GM10266 (cell line): ENCODE measurements at regions not wholly inside any gene's neighbourhood (a gene's known extent, or its start where the extent isn't known, plus 50 kb on each side); places are given as distances from the start of the nearest gene placed in this dataset.
"Not testable (repeated sequence)": the region's sequence is repeated elsewhere in the genome, so short reads cannot be mapped to it uniquely, and the experiment has no call there.

Experiments used
- DNase-seq: peaks from one replicate; pipeline ENCODE4 v3.0.0; 2012; ENCODE audit errors: extremely low spot score
- CTCF ChIP-seq: IDR thresholded peaks from 2 replicates; pipeline ENCODE4 v1.5.1; 2012; ENCODE audit warnings: mild to moderate bottlenecking, low read depth; ENCODE audit not compliant: control insufficient read depth, insufficient read depth; ENCODE audit errors: missing control alignments

DNA sequence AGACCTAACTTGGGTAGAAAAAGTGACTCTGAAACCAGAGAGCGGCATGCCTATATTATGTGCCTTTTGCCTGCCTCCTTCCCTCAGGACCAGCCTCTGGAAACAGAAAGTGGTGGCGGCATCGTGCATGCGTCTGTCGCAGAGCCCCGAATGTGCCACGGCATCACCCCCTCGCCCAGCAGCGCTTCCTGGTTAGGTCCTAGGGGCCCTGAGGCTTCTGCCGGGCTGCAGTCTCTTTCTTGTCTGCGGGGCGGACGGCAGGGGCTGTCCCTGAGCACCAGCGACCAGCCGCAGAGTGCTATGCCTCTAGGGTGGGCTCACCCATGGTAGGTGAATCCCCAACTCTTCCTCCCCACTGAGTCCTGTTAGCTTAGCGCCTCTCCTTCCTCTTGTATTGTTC is 68.7 kb downstream of the VSIG4 start:
- no peak for TF ChIP-seq CTCF
- no peak for DNase-seq

- not testable (repeated sequence) for DNase-seq
Measured at GRCh38 chrX:65967159-65967558, 72.7 kb downstream of the VSIG4 start.

DNA sequence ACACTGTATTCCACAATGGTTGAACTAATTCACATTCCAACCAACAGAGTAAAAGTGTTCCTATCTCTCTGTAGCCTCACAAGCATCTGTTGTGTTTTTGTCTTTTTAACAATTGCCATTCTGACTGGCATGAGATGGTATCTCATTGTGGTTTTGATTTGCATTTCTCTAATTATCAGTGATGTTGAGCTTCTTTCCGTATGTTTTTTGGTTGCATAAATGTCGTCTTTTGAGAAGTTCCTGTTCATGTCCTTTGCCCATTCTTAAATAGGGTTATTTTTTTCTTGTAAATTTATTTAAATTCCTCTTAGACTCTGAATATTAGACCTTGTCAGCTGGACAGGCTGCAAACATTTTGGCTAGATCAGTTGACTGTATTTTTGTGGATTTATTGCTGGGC is 78.2 kb downstream of the VSIG4 start:
- no peak for TF ChIP-seq CTCF
- no peak for DNase-seq

DNA sequence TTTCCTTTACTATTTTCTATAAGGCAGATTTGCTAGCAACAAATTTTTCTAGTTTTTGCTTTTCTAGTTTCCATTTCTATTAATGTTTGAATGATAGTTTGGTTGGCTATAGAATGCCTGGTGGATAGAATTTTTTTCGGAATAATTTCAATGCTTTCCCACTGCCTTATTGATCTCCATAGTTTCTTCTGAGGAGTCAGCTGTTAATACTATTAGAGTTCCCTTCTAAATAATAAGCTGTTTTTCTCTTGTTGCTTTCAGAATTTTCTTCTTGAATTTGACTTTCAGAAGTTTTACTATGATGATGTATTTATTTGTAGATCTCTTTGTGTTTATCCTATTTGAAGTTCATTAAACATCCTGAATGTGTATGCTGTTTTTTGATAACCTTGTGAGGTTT is 91.8 kb downstream of the VSIG4 start:
- no peak for DNase-seq
- no peak for TF ChIP-seq CTCF

- no peak for DNase-seq
- no peak for TF ChIP-seq CTCF
Measured at GRCh38 chrX:65941775-65942174, 98.1 kb downstream of the VSIG4 start.

- DNase-seq = no peak
Measured at GRCh38 chrX:65933085-65933589, 106.7 kb downstream of the VSIG4 start.

DNA sequence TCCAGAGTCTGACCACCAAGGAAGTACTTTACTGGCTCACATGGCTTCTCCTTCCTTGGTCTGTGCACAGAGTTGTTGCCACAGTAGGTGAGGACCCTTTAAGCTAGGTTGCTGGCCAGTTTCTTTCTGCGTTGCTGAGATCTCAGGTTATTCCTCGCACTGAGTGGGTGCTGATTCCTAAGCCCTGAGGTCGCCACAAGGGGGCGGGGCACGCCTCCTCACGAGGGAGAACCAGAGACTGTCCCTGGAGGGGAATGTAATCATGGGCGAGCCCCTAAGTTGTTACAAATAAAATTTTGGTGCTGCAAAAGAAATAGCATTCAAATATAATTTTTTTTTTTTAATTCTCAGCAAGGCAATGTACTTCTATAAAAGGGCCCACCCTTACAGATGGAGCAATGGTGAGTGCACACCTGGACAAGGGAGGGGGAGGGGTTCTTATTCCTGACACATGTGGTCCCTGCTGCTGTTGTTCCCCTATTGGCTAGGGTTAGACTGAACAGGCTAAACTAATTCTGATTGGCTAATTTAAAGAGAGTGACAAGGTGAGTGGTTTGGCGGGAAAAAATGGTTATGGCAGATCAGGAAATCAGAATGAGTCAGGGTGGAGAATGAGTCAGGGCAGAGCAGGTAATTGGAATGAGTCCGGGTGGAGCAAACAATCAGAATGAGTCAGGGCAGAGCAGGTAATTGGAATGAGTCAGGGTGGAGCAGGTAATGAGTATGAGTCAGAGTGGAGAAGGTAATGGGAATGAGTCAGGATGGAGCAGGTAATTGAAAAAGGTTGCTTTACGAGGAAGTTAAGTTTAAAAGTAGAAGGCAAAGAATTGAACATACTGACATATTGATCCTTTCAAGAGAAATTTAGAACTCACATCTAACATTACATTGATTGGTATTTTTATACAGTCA is 107.5 kb downstream of the VSIG4 start:
- TF ChIP-seq CTCF = no peak
- no peak for DNase-seq

More at GRCh38 chrX:65933085-65933589, 106.7 kb downstream of the VSIG4 start:
- TF ChIP-seq CTCF = no peak
